Naive thymus-derived CD4-positive, alpha-beta T cell (primary cell): ENCODE measurements at regions not wholly inside any gene's neighbourhood (a gene's known extent, or its start where the extent isn't known, plus 50 kb on each side); places are given as distances from the start of the nearest gene placed in this dataset.
"Not testable (repeated sequence)": the region's sequence is repeated elsewhere in the genome, so short reads cannot be mapped to it uniquely, and the experiment has no call there.

Experiments used
- ATAC-seq: fragments of 150-1000 bp; cut with Tn5 transposase; 2 replicates; pipeline ENCODE4 v1.10.0; 2021; ENCODE audit warnings: mild to moderate bottlenecking, moderate library complexity
- CTCF ChIA-PET: fragments of 350-600 bp; sonication (Branson Sonifier 250); formaldehyde crosslinking; loops from one replicate; lab custom pipeline; 2021; ENCODE audit warnings: antibody characterized with exemption; lab: Charles Lee
- POLR2A ChIA-PET: fragments of 350-600 bp; sonication (Branson Sonifier 250); formaldehyde crosslinking; loops from one replicate; lab custom pipeline; 2021; ENCODE audit warnings: antibody characterized with exemption, inconsistent platforms; lab: Charles Lee
- DNase-seq, 9 donors: peaks; one replicate each; pipeline versions ENCODE4 v3.0.0 to v3.0.0-alpha.2; 2020 to 2022; ENCODE audit warnings: mixed read lengths in 1 of 9
- H3K27ac ChIP-seq: one replicate; pipeline ENCODE4 v1.7.0; 2013; ENCODE audit warnings: mild to moderate bottlenecking, low read depth, low read length, moderate library complexity
- H3K27me3 ChIP-seq, 2 donors: one replicate each; pipeline ENCODE4 v1.7.0; 2013; ENCODE audit warnings: low read length in 2 of 2, mild to moderate bottlenecking in 2 of 2, moderate library complexity in 2 of 2; ENCODE audit not compliant: control insufficient read depth in 2 of 2, insufficient read depth in 2 of 2
- H3K36me3 ChIP-seq, 3 experiments: 1 replicate in 2 of 3; 2 replicates in 1 of 3; pipeline ENCODE4 v1.7.0; 2013; ENCODE audit warnings: low read length in 3 of 3, mild to moderate bottlenecking in 3 of 3, moderate library complexity in 1 of 3; ENCODE audit not compliant: insufficient read depth in 3 of 3, control insufficient read depth in 2 of 3
- H3K4me1 ChIP-seq, 2 donors: one replicate each; pipeline ENCODE4 v1.7.0; 2013; ENCODE audit warnings: low read length in 2 of 2, mild to moderate bottlenecking in 2 of 2, moderate library complexity in 1 of 2; ENCODE audit not compliant: control insufficient read depth in 2 of 2, insufficient read depth in 2 of 2
- H3K4me3 ChIP-seq: 2 replicates; pipeline ENCODE4 v1.7.0; 2013; ENCODE audit warnings: mild to moderate bottlenecking, low read length
- H3K9me3 ChIP-seq, 3 experiments: 1 replicate in 2 of 3; 2 replicates in 1 of 3; pipeline ENCODE4 v1.7.0; 2013; ENCODE audit warnings: low read length in 3 of 3; ENCODE audit not compliant: control insufficient read depth in 2 of 3
- H3K27ac Mint-ChIP-seq, 9 donors: one replicate each; pipeline ENCODE4 v1.8.0; 2020 to 2022; ENCODE audit warnings: mixed read lengths in 9 of 9, mild to moderate bottlenecking in 8 of 9, moderate library complexity in 5 of 9, inconsistent platforms in 2 of 9
- H3K27me3 Mint-ChIP-seq, 5 donors: one replicate each; pipeline ENCODE4 v1.8.0; 2021 to 2022; ENCODE audit warnings: mixed read lengths in 5 of 5, mild to moderate bottlenecking in 1 of 5
- H3K36me3 Mint-ChIP-seq, 5 donors: one replicate each; pipeline ENCODE4 v1.8.0; 2020 to 2022; ENCODE audit warnings: mixed read lengths in 5 of 5, mild to moderate bottlenecking in 3 of 5, inconsistent platforms in 1 of 5
- H3K4me1 Mint-ChIP-seq, 7 donors: one replicate each; pipeline ENCODE4 v1.8.0; 2020 to 2022; ENCODE audit warnings: mixed read lengths in 7 of 7, mild to moderate bottlenecking in 3 of 7, inconsistent platforms in 1 of 7
- H3K4me3 Mint-ChIP-seq, 10 donors: one replicate each; pipeline ENCODE4 v1.8.0; 2020 to 2022; ENCODE audit warnings: mild to moderate bottlenecking in 10 of 10, mixed read lengths in 10 of 10, moderate library complexity in 6 of 10, inconsistent platforms in 2 of 10
- H3K9me3 Mint-ChIP-seq, 11 donors: one replicate each; pipeline ENCODE4 v1.8.0; 2020 to 2022; ENCODE audit warnings: mixed read lengths in 11 of 11, mild to moderate bottlenecking in 4 of 11, inconsistent platforms in 1 of 11, moderate library complexity in 1 of 11
- intact Hi-C, 2 donors: fragments of 100-400 bp; cut with micrococcal nuclease; formaldehyde crosslinking; loops; one replicate each; pipeline ENCODE4 v1.15.1; 2023

DNA sequence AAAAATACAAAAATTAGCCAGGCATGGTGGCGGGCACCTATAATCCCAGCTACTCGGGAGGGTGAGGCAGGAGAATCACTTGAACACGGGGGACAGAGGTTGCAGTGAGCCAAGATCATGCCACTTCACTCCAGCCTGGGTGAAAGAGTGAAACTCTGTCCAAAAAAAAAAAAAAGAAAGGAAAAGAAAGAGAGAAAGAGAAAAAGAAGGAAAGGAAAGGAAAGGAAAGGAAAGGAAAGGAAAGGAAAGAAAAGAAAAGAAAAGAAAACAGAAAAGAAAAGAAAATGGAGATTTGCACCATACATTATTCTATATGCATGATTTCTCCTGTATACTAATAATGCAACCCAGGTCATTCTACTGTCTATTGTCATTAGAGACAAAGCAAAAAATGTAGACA is 421.5 kb downstream of the PCDH19 start:
- DNase-seq, H3K27ac ChIP-seq, H3K27ac Mint-ChIP-seq, H3K4me1 Mint-ChIP-seq, intact Hi-C loops, H3K27me3 ChIP-seq, H3K27me3 Mint-ChIP-seq, ATAC-seq, H3K4me3 Mint-ChIP-seq, POLR2A ChIA-PET, H3K4me3 ChIP-seq, H3K36me3 ChIP-seq, H3K9me3 ChIP-seq, H3K9me3 Mint-ChIP-seq, H3K36me3 Mint-ChIP-seq, H3K4me1 ChIP-seq, CTCF ChIA-PET: not testable (repeated sequence)

DNA sequence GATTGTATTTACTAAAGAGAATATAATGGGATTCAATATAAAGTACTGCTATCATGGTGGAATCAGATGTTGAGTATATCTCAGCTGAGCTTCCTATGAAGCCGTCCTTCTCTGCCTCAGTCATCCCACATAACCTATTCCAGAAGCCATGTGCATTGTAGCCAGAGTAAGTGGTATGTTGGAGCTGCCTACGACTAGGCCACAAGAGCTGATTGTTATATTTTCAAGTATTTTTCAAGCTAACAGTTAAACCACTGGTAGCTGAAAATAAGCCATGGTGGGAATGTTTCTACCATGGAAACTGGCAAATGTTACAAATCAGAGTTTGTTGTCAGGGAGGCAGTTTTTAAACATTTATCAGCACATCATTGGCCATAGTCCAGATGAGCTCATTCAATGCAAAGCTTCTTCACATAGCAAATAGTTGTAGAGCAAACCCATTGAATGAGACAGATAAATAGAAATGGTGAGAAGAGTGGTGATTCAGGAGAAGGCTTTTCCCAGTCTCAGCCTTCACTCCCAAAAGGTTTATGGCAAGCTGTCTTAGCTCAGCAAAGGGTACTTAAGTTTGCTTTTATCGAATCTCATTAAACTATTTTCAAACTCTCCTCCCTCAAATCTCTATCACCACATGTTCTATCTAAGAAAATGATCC is 436.4 kb downstream of the PCDH19 start:
- Mint-ChIP-seq H3K9me3 (peaks cover 0 to 5% (median 0%) of the 10 kb centered on the region in 11 donors), H3K27ac (no peak overlapping the region), H3K4me1 (no peaks in the 10 kb centered on the region), H3K27me3 (no peaks in the 10 kb centered on the region), H3K4me3 (no peak overlapping the region), H3K36me3 (no peaks in the 10 kb centered on the region)
- Histone ChIP-seq H3K27me3 (no peaks in the 10 kb centered on the region), H3K4me1 (no peaks in the 10 kb centered on the region), H3K36me3 (no peaks in the 10 kb centered on the region), H3K4me3 (no peak overlapping the region), H3K9me3 (no peaks in the 10 kb centered on the region), H3K27ac (no peak overlapping the region)
- CTCF ChIA-PET, result no interaction called here
- intact Hi-C loops, result no loop called here
- POLR2A ChIA-PET, result no interaction called here
- DNase-seq (no peak), ATAC-seq (no peak)

DNA sequence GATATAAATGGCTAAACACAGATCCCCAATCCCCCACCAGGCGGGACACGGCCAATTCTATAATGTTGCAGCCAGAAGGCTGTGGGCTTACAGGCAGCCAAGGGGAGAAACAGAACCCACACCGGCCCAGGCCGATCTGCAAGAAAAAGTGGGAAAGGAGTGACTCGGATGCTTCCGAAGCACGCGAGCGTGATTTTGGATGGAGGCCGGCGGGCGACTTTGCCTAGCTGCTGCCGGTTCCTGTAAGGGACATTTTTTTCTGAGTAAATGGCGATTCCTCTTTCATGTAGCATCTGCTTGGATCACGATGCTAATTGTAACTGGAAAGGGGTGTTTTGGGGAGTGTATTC is 470.2 kb downstream of the PCDH19 start:
- H3K4me1 Mint-ChIP-seq, result no peaks in the 10 kb centered on the region
- CTCF ChIA-PET, result no interaction called here
- H3K36me3 Mint-ChIP-seq, result no peaks in the 10 kb centered on the region
- no peaks in the 10 kb centered on the region for H3K4me1 ChIP-seq
- POLR2A ChIA-PET, result no interaction called here
- ATAC-seq (no peak), DNase-seq (no peak)
- no peak overlapping the region for H3K27ac Mint-ChIP-seq
- H3K27ac ChIP-seq, result no peak overlapping the region
- no peaks in the 10 kb centered on the region for H3K9me3 ChIP-seq
- no peak overlapping the region for H3K4me3 Mint-ChIP-seq
- H3K36me3 ChIP-seq, result no peaks in the 10 kb centered on the region
- intact Hi-C loops, result no loop called here
- no peaks in the 10 kb centered on the region for H3K27me3 Mint-ChIP-seq
- no peak overlapping the region for H3K4me3 ChIP-seq
- H3K9me3 Mint-ChIP-seq, result peaks cover 0 to 6% (median 0%) of the 10 kb centered on the region in 11 donors
- no peaks in the 10 kb centered on the region for H3K27me3 ChIP-seq

DNA sequence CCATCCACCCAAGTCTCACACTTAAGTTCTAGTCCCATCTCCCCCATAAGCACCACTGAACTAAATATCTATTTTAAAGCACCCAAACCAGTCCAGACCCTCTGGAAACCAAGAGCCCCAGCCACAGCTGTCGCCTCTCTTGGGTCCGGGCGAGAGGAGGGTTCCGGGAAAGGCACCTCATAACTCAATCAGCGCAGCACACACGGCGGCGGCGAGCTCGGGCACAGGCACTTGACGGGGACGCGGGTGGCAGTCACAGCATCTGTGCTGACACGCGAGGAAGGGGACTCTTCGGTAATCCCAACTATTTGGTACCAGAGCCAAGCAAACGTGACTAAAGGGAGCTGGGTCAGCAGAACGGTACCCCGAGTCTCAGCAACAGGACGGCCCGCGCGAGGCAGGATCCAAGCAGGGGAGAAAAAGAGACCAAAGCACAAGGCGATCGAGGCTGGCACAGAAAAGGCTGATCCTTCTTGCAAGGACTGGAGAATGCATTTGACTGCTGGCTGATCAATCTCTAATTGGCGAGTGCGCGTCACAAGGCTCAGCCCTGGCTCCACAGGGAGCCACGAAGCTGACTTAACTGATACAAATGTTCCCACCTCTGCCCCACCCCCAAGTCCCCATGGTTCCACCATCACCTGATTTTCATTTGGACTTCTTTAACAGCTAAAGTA is 470.7 kb downstream of the PCDH19 start:
- H3K4me3 Mint-ChIP-seq, CTCF ChIA-PET, H3K36me3 Mint-ChIP-seq, H3K4me1 Mint-ChIP-seq, H3K4me3 ChIP-seq, H3K36me3 ChIP-seq, H3K27me3 ChIP-seq, H3K27ac Mint-ChIP-seq, POLR2A ChIA-PET, intact Hi-C loops, ATAC-seq, H3K27ac ChIP-seq, H3K27me3 Mint-ChIP-seq, H3K9me3 ChIP-seq, H3K4me1 ChIP-seq, DNase-seq, H3K9me3 Mint-ChIP-seq: not testable (repeated sequence)

DNA sequence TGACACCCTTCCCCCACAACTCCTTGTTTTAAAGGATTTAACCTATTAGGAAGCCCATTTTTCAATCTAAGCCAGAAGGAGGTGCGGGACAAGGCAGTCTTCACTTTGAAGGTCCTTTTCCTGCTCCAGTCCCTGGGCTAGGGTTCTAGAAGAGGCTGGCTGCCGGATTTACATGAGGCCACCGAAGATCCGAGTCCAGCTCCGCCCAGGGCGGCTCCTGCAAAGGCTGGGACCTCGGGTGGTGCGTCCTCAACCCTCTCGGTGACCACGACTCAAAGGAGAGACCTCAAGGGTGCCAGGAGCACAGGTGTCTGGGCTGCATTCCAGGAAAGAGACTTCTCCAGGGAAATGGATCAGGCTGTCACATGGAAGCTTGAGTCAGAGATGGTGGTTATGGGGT is 471.6 kb downstream of the PCDH19 start:
- POLR2A ChIA-PET, result no interaction called here
- ATAC-seq (no peak), DNase-seq (no peak)
- Histone ChIP-seq H3K4me1 (no peaks in the 10 kb centered on the region), H3K36me3 (no peaks in the 10 kb centered on the region), H3K9me3 (no peaks in the 10 kb centered on the region), H3K27me3 (no peaks in the 10 kb centered on the region), H3K27ac (no peak overlapping the region), H3K4me3 (no peak overlapping the region)
- Mint-ChIP-seq H3K4me3 (no peak overlapping the region), H3K4me1 (no peaks in the 10 kb centered on the region), H3K9me3 (peaks cover 0 to 5% (median 0%) of the 10 kb centered on the region in 11 donors), H3K27me3 (no peaks in the 10 kb centered on the region), H3K36me3 (no peaks in the 10 kb centered on the region), H3K27ac (no peak overlapping the region)
- intact Hi-C loops, result no loop called here
- CTCF ChIA-PET, result no interaction called here

DNA sequence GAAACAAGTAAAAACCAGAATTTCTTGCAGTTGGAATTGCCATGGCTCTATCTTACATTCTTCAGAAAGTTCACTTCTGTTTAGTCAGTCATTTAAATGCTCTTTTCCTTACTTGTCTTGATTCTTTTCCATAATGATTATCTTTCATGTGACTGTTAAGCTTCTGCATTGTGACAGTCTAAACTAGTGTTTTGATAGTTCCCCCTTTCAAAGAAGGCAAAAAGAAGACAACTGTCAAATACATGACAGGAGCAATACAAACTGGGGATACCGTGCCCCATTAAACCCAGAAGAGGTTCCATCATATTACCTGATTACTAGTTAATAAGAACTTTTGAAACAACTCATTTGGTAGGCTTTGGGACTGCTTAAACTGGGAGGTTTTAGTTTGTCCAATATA is 476.2 kb downstream of the PCDH19 start:
- H3K36me3 Mint-ChIP-seq, result no peaks in the 10 kb centered on the region
- H3K27ac Mint-ChIP-seq, result no peak overlapping the region
- no peaks in the 10 kb centered on the region for H3K27me3 ChIP-seq
- ATAC-seq, result no peak
- H3K9me3 Mint-ChIP-seq, result peaks cover 0 to 1% (median 0%) of the 10 kb centered on the region in 11 donors
- ChIA-PET POLR2A (no interaction called here), CTCF (no interaction called here)
- no peaks in the 10 kb centered on the region for H3K4me1 ChIP-seq
- H3K27me3 Mint-ChIP-seq, result no peaks in the 10 kb centered on the region
- no peak for DNase-seq
- no peaks in the 10 kb centered on the region for H3K9me3 ChIP-seq
- no peak overlapping the region for H3K4me3 Mint-ChIP-seq
- intact Hi-C loops, result no loop called here
- H3K27ac ChIP-seq, result no peak overlapping the region
- H3K4me1 Mint-ChIP-seq, result no peaks in the 10 kb centered on the region
- no peaks in the 10 kb centered on the region for H3K36me3 ChIP-seq
- no peak overlapping the region for H3K4me3 ChIP-seq

DNA sequence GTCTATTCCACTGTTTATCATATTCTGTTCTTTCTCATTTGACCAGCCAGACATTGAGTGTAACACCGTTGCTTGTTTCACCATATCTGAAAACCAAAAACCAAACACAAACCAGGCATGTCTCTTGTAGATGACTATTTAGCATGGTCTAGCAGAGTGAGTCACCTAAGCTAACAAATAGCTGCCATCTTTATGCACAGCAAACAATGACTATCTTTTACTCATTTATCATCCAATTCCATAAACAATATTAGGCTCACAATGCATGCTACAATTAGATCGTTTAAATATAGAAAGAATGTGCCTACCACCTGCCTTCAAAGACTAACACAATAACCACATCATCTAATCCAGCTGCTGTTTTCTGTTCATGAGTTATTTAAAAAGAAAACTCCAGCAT is 495.4 kb downstream of the PCDH19 start:
- intact Hi-C loops, result no loop called here
- Mint-ChIP-seq H3K4me3 (no peak overlapping the region), H3K27me3 (no peaks in the 10 kb centered on the region), H3K4me1 (no peaks in the 10 kb centered on the region), H3K9me3 (peaks cover 0 to 5% (median 0%) of the 10 kb centered on the region in 11 donors), H3K36me3 (no peaks in the 10 kb centered on the region), H3K27ac (no peak overlapping the region)
- no peak for DNase-seq
- ChIA-PET POLR2A (no interaction called here), CTCF (no interaction called here)
- H3K27ac ChIP-seq, result no peak overlapping the region
- ATAC-seq, result no peak
- no peaks in the 10 kb centered on the region for H3K27me3 ChIP-seq
- no peak overlapping the region for H3K4me3 ChIP-seq
- no peaks in the 10 kb centered on the region for H3K36me3 ChIP-seq
- no peaks in the 10 kb centered on the region for H3K4me1 ChIP-seq
- H3K9me3 ChIP-seq, result no peaks in the 10 kb centered on the region
